HCT116 (cell line): ENCODE measurements at regions not wholly inside any gene's neighbourhood (a gene's known extent, or its start where the extent isn't known, plus 50 kb on each side); places are given as distances from the start of the nearest gene placed in this dataset.

Experiments used
- EZH2 ChIP-seq: fragments of 200-600 bp; sonication (generic); IDR thresholded peaks from 2 replicates; pipeline ENCODE4 v1.6.1; 2017; ENCODE audit warnings: antibody characterized with exemption, mixed run types
- EZH2phosphoT487 ChIP-seq: fragments of 200-600 bp; IDR thresholded peaks from 2 replicates; pipeline ENCODE4 v1.6.1; 2018; ENCODE audit warnings: antibody characterized with exemption, borderline replicate concordance
- POLR2A ChIP-seq: IDR thresholded peaks from 2 replicates; pipeline ENCODE4 v1.7.0; 2011; ENCODE audit warnings: borderline replicate concordance; ENCODE audit not compliant: insufficient read depth, insufficient read length; ENCODE audit errors: extremely low read depth
- POLR2AphosphoS5 ChIP-seq: IDR thresholded peaks from 2 replicates; pipeline ENCODE4 v1.6.1; 2011; ENCODE audit warnings: mild to moderate bottlenecking, low read depth, low read length, moderate library complexity
- REST ChIP-seq: IDR thresholded peaks from 2 replicates; pipeline ENCODE4 v1.6.1; 2012; ENCODE audit warnings: low read depth
- SIN3A ChIP-seq: IDR thresholded peaks from 2 replicates; pipeline ENCODE4 v1.6.1; 2012; ENCODE audit warnings: low read depth
- SRF ChIP-seq: IDR thresholded peaks from 2 replicates; pipeline ENCODE4 v1.6.1; 2012; ENCODE audit warnings: low read depth
- TCF7L2 ChIP-seq: IDR thresholded peaks from 2 replicates; pipeline ENCODE4 v1.7.0; 2011; ENCODE audit warnings: borderline replicate concordance, inconsistent platforms; ENCODE audit not compliant: insufficient read depth, insufficient read length; ENCODE audit errors: extremely low read depth
- YY1 ChIP-seq: IDR thresholded peaks from 2 replicates; pipeline ENCODE4 v1.6.1; 2011; ENCODE audit warnings: low read length, low read depth, moderate library complexity, mild to moderate bottlenecking; ENCODE audit not compliant: insufficient replicate concordance; ENCODE audit errors: extremely low read depth
- ZNF274 ChIP-seq: fragments of 200-500 bp; sonication (Bioruptor generic); IDR thresholded peaks from 2 replicates; pipeline ENCODE4 v1.6.1; 2014; ENCODE audit warnings: mild to moderate bottlenecking, low read depth, low read length, inconsistent platforms
- TF ChIP-seq, protein P1 (sequence below), 3 experiments: fragments of 200-600 bp in 1 of 3; sonication (generic) in 1 of 3; IDR thresholded peaks in 2 of 3; conservative IDR thresholded peaks in 1 of 3; 2 replicates each; pipeline ENCODE4 v1.5.1; 2012 to 2017; ENCODE audit warnings: low read depth in 2 of 3, low read length in 2 of 3, antibody characterized with exemption in 1 of 3, borderline replicate concordance in 1 of 3, control low read depth in 1 of 3, mild to moderate bottlenecking in 1 of 3, mixed read lengths in 1 of 3, mixed run types in 1 of 3, moderate library complexity in 1 of 3; ENCODE audit not compliant: insufficient read depth in 1 of 3
- TF ChIP-seq, protein P2 (sequence below): IDR thresholded peaks from 2 replicates; pipeline ENCODE4 v1.6.1; 2012
- TF ChIP-seq, protein P3 (sequence below): IDR thresholded peaks from 2 replicates; pipeline ENCODE4 v1.6.1; 2012

DNA sequence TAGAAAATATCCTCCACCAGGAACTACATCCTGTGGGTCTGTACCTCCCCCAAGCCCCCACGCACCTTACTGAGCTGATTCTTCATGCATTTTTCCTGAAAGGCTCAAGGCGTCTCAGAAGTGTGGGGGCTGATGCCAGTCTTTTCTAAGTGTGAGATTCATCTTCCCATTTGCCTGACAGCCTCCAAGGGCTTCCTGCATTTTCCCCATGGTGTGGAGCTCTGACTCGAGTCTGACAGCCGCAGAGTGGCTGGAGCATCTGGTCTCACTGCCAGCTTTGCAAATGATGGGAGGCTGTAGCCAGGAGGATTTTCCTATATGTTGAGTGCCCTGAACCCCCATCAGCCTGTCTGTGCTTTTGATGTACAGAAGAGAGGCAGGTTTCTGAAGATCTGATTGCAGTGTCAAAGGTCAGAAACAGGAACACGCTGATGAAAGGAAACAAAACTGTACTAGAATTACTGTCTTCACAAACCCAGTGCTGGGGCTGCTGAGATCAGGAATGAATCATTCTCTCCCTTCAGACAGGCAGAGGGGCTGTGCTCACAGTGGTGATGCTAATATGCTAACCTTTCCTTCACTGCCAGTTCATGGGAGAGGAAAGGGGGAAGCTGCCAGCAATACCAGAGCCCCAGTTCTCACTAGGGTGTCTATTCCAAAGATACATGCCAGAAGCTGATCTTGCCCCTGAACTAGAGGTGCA is 201.5 kb upstream of the C1orf174 start:
- no peak for TF ChIP-seq POLR2A
- TF ChIP-seq, protein P1, sequence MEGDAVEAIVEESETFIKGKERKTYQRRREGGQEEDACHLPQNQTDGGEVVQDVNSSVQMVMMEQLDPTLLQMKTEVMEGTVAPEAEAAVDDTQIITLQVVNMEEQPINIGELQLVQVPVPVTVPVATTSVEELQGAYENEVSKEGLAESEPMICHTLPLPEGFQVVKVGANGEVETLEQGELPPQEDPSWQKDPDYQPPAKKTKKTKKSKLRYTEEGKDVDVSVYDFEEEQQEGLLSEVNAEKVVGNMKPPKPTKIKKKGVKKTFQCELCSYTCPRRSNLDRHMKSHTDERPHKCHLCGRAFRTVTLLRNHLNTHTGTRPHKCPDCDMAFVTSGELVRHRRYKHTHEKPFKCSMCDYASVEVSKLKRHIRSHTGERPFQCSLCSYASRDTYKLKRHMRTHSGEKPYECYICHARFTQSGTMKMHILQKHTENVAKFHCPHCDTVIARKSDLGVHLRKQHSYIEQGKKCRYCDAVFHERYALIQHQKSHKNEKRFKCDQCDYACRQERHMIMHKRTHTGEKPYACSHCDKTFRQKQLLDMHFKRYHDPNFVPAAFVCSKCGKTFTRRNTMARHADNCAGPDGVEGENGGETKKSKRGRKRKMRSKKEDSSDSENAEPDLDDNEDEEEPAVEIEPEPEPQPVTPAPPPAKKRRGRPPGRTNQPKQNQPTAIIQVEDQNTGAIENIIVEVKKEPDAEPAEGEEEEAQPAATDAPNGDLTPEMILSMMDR (IDR thresholded peaks at IDR 0.05 in 2 of 3, conservative IDR thresholded peaks at IDR 0.05 in 1 of 3; ENCODE audit: borderline replicate concordance in 1 of 3, insufficient read depth in 1 of 3, low read depth in 2 of 3, low read length in 2 of 3), result no peak
- no peak for TF ChIP-seq EZH2phosphoT487
- TF ChIP-seq YY1, result no peak
- TF ChIP-seq SIN3A, result no peak
- no peak for TF ChIP-seq TCF7L2
- no peak for TF ChIP-seq EZH2
- TF ChIP-seq, protein P2, sequence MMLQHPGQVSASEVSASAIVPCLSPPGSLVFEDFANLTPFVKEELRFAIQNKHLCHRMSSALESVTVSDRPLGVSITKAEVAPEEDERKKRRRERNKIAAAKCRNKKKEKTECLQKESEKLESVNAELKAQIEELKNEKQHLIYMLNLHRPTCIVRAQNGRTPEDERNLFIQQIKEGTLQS, result no peak
- TF ChIP-seq, protein P3, sequence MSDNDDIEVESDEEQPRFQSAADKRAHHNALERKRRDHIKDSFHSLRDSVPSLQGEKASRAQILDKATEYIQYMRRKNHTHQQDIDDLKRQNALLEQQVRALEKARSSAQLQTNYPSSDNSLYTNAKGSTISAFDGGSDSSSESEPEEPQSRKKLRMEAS, result no peak
- no peak for TF ChIP-seq ZNF274
- no peak for TF ChIP-seq REST
- TF ChIP-seq POLR2AphosphoS5, result no peak
- TF ChIP-seq SRF, result no peak
